Jurkat, Clone E6-1 (cell line): ENCODE measurements at regions not wholly inside any gene's neighbourhood (a gene's known extent, or its start where the extent isn't known, plus 50 kb on each side); places are given as distances from the start of the nearest gene placed in this dataset.
"Not testable (repeated sequence)": the region's sequence is repeated elsewhere in the genome, so short reads cannot be mapped to it uniquely, and the experiment has no call there.

Source experiments
- DNase-seq: peaks from one replicate; pipeline ENCODE4 v3.0.0-alpha.2; 2011; ENCODE audit warnings: low read depth, low spot score
- H3K4me3 ChIP-seq: 2 replicates; pipeline ENCODE4 v1.5.1; 2011; ENCODE audit warnings: mild to moderate bottlenecking, low read length, control low read depth, moderate library complexity

DNA sequence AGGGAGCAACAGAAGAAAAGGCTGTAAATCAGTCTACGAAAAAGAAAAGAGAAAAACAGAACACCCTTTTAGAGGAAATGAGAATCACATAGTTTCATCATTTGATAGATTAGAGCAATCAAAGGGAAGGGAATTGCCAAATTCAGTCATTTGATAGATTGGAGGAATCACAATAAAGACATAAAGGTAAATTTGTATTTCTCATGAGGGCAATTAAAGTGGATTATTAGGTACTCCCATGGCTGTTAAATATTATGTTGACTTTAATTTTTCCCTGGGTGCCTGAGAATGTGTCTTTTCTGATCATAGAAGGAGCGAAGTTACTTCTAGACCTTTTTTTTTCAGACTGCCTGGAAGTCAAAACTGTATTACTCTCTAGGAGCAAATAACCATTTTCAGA, 1145.7 kb downstream of the EPHA7 start:
- DNase-seq: no peak
- no peak overlapping the region for H3K4me3 ChIP-seq

DNA sequence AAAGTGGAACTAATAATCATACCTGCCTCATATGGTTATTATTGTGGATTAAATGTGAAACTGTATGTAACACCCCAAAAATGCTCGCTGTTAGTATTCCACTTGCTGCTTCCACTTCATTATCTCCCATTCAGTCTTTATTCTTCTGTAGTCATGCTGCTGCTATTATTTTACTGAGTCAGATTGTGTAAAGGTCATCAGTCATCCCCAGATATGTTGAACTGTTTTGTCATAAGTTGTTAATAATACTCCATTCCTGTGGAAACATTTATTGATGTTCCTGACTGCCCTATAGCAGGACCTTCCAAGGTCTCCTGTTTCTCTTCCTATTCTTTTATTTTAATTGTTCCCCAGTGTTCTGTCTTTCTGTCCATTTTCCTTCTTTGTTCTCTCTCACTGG, 1148.3 kb downstream of the EPHA7 start:
- no peak for DNase-seq
- H3K4me3 ChIP-seq: no peak overlapping the region

DNA sequence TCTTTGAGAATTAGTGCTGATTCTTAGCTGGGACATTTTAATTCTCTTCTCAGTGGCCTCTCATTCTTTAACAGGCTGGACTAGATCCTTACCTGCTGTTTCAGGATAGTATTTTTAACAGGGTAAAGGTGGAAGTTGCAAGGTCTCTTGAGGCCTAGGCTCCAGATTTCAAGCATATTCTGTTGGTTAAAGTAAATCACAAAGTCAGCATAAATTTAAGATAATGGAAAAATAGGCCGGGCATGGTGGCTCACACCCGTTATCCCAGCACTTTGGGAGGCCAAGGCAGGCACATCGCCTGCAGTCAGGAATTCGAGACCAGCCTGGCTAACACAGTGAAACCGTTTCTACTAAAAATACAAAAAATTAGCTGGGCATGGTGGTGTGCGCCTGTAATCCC, 1149.0 kb downstream of the EPHA7 start:
- no peak for DNase-seq
- H3K4me3 ChIP-seq: no peak overlapping the region

DNA sequence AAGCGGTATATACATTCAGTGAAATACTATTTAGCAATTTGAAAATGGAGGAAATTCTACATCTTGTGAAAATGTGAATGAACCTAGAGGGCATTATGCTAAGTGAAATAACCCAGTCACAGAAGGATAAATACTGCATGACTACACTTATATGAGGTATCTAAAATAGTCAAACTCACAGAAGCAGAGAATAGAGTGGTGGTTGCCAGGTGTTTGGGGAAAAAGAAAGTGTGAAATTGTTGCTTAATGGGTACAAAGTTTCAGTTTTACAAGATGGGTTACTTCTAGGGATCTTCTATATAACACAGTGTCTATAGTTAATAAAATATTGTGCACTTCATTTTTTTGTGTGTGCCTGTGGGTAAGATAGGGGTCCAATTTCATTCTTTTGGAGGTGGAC, 1152.0 kb downstream of the EPHA7 start:
- H3K4me3 ChIP-seq: no peak overlapping the region
- no peak for DNase-seq

DNA sequence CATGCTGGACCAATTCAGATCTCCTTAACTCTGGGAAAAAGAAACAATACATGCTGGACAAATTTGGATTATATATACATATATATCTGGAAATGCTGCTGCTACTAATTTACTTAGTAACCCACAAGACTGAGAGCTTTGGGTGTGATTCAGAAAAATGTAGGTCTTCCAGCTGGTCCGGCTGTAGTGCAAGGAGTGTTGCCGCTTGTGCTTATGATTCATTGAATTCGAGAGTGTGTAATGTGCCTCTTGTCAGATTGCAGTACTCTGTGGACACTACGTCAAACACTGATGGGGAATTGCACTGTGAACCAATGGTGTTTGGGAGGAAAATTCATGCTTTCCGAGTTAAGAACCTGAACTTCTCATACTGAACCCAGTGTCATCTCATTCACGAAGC, 1155.5 kb downstream of the EPHA7 start:
- no peak overlapping the region for H3K4me3 ChIP-seq

DNA sequence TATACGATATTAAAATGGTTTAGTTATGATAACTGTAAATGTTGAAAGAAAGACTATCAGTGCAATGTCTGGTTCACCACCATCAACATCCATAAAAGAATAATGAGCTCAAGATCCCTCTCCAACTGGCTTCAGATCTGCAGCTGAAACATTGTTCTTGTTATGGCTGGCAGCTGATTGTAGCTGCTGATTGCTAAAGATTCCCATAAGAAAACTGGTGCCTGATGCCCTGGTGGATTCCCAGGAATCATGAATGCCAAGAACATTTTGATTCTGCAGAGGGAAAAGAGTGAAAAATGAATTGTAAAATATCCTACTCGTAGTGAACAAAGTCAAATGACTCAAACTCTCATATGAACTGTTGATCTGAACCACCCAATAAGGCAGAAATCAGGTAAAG, 1160.2 kb downstream of the EPHA7 start:
- H3K4me3 ChIP-seq: no peak overlapping the region
- no peak for DNase-seq

More for the DNA sequence above, 1155.5 kb downstream of the EPHA7 start:
- no peak for DNase-seq

DNA sequence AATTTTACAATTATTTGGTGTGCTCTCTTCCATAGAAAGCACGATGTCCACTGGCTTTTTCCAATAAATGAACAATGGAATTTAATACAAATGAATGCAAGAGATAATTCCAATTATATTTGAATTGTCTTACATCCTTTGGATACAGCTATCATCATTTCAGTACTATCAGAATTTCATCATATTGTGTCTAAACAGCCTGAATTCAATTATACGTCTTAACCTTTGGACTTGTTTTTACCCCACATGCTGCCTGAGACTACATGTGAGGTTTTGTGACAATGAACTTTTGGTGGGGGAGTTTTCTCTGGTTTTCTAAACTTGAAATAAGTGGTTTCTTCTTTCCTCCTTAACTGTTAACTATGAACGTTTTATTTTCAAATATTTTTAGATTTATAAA, 1176.0 kb downstream of the EPHA7 start:
- no peak for DNase-seq
- H3K4me3 ChIP-seq: no peak overlapping the region

DNA sequence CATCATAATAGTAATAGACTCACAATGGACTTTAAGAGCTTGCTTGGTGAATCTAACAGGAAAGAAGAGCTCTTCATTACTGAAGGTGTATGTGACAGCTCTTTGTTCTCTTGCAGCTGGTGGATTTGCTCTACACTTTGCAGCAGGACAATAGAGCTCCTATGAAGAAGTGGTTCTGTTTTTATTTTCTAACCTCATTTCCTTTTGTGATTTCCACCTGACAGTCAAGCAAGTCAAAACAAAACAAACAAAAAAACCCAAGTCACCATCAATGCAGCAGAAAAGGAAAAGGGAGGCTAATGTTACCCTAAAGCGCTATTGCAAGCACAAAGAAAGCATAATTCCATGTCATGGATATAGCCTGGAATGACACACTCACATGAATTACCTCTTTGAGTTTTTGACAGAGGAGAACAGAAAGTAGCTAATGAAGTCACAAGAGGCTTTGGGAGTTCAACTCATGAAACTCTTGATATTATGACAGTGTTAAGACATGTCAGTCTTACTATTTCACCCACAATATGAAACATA, 1188.1 kb downstream of the EPHA7 start:
- DNase-seq: no peak
- no peak overlapping the region for H3K4me3 ChIP-seq

DNA sequence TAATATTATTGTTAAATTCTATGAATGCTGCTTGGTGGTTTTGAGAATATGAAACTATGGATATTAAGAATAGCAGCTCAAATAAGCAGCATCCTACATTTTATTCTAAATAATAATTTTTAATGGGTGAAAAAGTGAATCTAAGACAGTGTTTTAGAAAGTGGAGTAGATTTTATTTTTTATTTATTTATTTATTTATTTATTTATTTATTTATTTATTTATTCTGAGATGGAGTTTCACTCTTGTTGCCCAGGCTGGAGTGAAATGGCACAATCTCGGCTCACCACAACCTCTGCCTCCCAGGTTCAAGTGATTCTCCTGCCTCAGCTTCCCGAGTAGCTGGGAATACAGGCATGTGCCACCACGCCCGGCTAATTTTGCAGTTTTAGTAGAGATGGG, 1199.4 kb downstream of the EPHA7 start:
- not testable (repeated sequence) for DNase-seq, H3K4me3 ChIP-seq

DNA sequence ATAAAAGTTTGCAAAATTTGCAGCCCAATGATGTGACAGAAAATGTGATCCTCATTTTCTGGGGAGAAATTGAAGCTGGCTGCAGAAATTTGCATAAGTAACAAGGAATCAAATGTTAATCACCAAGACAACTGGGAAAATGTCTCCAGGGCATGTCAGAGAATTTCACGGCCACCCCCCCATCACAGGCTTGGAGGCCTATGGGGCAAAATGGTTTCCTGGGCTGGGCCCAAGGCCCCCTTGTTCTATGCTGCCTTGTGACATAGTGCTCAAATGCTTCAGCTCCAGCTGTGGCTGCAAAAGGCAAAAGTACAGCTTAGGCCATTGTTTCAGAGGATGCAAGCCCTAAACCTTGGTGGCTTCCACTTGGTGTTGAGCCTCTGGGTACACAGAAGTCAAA, 1202.6 kb downstream of the EPHA7 start:
- no peak for DNase-seq
- no peak overlapping the region for H3K4me3 ChIP-seq

DNA sequence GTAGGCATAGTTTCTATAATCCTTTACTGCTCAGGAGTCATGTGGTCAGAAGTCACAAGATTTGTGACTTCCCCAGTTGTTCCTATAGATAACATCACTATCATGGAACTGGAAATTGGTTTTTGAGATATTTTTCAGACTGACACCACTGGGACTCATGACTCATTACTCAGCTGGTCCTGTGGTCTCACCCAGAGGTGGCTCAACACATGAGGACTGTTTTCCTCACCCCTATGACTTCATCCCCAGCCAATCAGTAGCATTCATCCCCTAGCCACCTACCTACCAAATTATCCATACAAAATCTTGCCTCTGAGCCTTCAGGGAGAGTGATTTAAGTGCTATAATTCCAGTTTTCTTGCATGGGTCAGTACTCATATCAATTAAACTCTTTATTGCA, 1217.7 kb downstream of the EPHA7 start:
- no peak overlapping the region for H3K4me3 ChIP-seq
- DNase-seq: no peak

DNA sequence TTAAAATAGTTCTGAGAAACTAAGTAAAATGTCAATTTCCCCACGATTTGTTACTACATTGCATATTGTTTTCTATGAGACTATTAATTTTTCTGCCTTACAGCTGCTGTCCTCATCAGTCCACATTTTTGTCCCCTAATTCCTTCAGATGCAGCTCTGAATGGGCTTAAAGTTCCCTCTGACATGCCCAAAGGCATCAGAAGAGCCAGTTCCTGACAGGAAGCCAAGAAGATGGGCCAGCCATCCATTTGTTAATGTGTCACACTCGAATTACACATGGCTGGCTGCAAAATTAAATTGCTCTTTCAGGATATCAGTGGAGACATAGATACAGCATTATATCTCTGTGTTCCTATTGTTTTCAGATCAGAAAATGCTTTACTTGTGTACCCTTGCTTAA, 1223.0 kb downstream of the EPHA7 start:
- DNase-seq: no peak
- no peak overlapping the region for H3K4me3 ChIP-seq

DNA sequence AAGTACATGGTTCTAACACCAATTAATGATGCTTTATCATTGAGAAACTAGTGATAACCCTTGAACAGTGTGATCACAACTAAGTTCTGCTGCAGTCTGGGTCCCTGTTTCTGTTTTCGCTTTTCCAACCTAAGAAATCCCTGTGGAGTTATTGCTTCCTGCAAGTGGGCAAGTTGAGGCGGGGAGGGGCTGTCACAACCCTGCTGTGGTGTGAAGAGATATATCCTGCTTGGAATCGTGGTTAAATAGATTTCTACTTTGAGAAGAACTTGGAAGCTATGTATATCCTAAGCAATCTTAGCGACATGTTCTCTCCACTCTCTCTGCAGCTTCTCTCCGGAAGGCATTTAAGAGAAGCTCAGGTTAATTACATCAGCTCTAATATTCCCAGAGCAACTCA, 1223.6 kb downstream of the EPHA7 start:
- H3K4me3 ChIP-seq: no peak overlapping the region
- no peak for DNase-seq

DNA sequence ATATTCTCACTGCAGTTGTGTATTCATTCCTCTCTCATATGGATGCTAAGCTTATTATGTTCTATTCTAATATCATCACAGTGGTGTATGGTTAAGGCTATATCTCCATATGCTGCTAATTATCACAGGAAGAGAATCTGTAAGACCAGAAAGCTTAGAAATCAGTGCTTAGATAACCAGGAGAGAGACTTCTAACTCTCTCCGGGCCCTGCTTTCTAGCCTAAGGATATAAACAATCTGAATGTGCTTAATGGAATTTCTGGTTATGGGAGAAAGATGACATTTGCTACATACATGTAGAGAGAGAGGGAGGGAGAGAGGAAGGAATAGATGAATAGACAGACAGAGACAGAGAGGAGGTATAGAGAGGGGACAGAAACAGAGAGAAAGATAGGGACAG, 1231.3 kb downstream of the EPHA7 start:
- no peak overlapping the region for H3K4me3 ChIP-seq
- no peak for DNase-seq

DNA sequence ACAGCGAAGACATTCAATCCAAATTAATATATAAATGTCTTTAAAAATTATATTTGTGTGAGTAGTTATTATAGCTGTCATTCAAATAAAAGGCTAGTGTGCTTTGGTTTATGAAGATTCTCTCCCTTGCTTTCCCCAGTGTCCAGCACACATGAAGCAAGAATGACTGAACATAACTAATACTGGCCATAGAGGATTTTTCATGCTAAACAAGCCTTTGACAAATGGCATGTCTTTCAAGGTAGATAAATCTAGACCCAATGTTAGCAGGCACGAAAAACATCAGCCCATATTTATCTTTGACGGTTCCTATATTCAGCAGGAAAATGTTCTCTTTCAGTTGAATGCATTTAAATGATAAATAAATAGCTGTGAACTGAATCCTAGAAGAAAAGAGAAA, 1234.4 kb downstream of the EPHA7 start:
- DNase-seq: no peak
- no peak overlapping the region for H3K4me3 ChIP-seq

DNA sequence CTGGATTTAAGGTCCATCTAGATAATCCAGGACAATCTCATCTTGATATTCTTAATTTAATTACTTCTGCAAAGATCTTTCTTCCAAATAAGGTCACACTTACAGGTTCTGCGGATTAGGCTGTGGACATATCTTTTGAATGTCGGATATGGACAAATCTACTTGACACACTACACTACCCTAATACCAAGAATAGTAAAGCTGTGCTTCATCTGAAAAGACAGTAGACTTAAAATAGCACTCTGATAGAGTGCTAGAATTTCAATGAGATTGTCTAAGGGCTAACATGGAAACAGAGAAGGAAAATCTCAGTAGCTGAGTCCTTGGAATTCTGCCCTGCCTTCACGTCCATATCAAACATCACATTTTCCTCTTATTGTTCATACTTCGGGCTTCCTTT, 1238.0 kb downstream of the EPHA7 start:
- DNase-seq: no peak
- H3K4me3 ChIP-seq: no peak overlapping the region

DNA sequence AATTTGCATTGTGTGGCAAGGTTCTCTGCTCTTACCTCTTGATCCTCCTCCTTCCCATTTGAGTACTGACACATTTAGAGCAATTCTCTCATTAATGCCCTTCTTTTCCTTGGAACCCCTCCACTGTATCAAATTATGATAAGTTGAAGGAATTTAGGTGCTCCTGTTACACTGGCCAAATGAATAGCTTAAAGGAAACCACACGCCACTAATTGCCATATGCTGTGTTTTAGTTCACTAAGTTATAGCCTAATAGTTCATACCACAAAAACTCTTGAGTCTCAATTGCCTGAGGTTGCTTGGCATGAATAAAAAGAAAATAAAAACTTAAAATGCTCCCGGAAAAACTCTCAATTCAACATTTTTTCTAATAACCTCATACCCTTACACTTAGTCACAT, 1239.3 kb downstream of the EPHA7 start:
- no peak overlapping the region for H3K4me3 ChIP-seq
- DNase-seq: no peak

DNA sequence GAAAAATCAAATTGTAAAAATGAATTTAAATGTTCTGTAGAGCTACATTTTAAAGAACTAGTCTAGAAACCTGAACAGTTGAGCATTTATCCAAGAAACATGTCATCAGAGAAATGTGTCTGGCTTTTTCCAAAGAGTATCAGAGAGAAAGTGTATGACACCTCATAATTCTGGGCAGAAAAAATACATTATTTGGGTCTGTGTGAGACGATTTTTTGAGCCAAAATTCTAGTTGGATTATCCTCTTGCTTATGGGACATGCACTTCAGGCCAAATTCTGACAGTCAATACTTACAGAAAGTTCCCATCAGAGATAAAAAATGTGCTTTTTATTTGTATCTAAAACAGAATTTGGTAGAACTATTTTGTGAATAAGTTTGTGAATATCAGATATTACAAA, 1242.7 kb downstream of the EPHA7 start:
- DNase-seq: no peak
- H3K4me3 ChIP-seq: no peak overlapping the region

DNA sequence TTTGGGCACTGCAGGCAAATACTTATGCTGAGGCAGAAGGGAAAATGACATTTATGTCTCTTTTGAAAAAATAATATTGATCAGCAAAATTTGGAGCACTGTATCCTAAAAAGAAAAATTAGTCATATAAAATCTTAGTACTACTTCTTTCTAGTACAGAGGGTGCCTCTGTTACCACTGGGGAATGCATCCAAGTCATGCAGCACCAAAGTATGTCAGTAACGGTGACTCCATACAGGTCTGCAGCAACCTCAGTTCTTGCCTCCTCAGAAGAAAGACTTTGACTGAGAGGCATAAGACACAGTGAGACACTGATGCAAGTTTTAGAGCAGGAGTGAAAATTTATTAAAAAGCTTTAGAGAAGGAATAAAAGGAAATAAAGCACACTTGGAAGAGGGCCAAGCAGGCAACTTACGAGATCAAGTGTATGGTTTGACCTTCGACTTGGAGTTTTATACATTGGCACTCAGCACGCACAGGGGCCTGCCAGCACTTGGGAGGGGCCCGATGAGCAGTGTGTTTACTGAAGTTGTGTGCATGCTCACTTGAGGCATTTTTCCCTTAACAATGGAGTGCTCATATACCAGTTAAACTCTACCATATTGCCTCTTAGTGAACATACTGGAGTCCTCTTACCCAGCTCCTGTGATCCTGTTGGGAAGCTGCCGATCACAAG, 1244.8 kb downstream of the EPHA7 start:
- DNase-seq: no peak
- H3K4me3 ChIP-seq: no peak overlapping the region

DNA sequence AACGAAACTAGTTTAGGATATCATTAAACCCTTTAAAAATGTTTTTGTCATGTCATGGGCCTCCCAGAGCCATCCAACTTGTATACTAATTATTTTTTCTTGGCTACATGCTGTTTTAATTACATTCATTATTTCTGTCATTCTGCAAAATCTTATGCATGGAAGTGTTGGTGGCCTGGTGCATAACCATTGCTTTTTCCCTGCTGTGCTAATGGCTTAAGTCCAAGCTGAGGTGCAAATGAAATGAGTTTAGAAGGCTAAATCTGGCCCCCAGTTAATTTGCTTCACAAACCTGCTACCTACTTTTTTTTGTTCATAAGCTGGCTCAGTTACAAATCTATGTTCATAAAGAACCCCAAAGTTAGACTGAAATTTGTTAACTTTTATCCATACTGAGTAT, 1249.9 kb downstream of the EPHA7 start:
- DNase-seq: no peak
- no peak overlapping the region for H3K4me3 ChIP-seq

DNA sequence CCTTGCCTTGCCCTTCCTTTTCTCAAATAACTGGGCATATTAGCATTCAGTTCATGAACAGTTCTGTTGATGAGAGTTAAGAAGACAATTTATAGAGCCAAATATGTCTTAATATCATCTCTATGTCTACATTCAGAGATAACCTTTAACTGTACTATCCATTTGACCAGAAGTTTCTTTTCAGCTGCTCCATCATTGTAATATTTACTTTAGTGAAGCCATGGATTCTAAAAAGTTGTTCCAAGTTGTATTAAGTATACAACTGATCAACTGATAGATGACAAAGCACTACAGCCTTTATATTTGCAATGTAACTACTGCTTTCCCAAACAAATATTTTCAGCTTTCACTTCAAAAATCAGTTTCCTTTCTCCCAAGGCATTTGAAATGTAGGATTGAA, 1252.7 kb downstream of the EPHA7 start:
- DNase-seq: no peak
- H3K4me3 ChIP-seq: no peak overlapping the region

DNA sequence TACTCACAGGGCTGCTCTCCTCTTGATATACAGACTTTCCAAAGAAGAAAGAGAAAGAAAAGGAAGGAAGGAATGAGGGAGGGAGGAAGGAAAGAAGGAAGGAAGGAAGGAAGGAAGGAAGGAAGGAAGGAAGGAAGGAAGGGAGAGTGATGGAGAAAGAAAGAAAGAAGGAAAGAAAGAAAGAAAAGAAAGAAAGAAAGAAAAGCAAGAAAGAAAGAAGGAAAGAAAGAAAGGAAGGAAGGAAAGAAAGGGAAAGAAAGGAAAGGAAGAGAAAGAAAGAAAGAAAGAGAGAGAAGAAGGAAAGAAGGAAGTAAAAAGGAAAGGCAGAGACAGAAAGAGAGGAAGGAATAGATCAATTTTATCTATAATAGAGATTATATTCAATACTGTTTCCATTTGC, 1257.4 kb downstream of the EPHA7 start:
- no peak overlapping the region for H3K4me3 ChIP-seq
- DNase-seq: no peak
